ENCODE measurements at regions not wholly inside any gene's neighbourhood (a gene's known extent, or its start where the extent isn't known, plus 50 kb on each side); places are given as distances from the start of the nearest gene placed in this dataset.
A peak's percentile ranks its signal among the peaks of the same experiment; 100 is the strongest.

DNA sequence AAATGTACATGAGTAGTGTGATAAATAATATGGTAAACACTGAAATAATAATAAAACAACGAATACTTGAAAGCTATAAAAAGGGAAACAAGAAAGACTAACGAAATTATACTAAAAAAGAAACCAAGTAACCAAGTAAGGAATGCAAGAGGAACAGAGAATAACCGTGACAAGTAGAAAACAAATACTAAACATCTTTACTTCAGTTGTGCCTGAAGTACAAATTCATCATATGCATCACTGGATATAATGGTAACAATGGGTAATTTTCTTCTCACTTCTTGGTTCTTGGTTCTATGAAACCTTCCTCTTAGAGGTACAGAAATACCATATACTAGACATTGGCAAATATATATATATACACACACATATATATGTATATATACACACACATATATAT, 1093.6 kb upstream of the B3GALT2 start:
- H3K4me1 Mint-ChIP-seq: no peaks in the 10 kb centered on the region
- DNase-seq: no peak
- no peak overlapping the region for H3K4me3 Mint-ChIP-seq
- ChIA-PET POLR2A (no interaction called here), CTCF (no interaction called here)
- no peaks in the 10 kb centered on the region for H3K36me3 Mint-ChIP-seq (ENCODE audit: low read depth)
- no peak overlapping the region for H3K27ac Mint-ChIP-seq
- no peaks in the 10 kb centered on the region for H3K27me3 Mint-ChIP-seq
- peaks cover 6% of the 10 kb centered on the region for H3K9me3 Mint-ChIP-seq

DNA sequence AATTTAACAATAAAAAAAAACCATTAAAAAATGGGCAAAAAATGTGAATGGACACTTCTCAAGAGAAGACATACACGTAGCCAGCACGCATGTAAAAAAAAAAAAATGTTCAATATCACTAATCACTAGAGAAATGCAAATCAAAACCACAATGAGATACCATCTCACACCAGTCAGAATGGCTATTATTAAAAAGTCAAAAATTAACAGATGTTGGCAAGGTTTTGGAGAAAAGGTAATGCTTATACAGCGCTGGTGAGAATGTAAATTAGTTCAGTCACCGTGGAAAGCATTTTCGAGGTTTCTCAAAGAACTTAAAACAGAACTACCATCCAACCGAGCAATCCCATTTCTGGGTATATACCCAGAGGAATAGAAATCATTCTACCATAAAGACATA, 1091.5 kb upstream of the B3GALT2 start:
- H3K27ac Mint-ChIP-seq: no peak overlapping the region
- ChIA-PET POLR2A (no interaction called here), CTCF (no interaction called here)
- no peak overlapping the region for H3K4me3 Mint-ChIP-seq
- no peaks in the 10 kb centered on the region for H3K4me1 Mint-ChIP-seq
- DNase-seq: no peak
- H3K27me3 Mint-ChIP-seq: no peaks in the 10 kb centered on the region
- H3K9me3 Mint-ChIP-seq: peaks cover 9% of the 10 kb centered on the region
- H3K36me3 Mint-ChIP-seq (ENCODE audit: low read depth): no peaks in the 10 kb centered on the region

DNA sequence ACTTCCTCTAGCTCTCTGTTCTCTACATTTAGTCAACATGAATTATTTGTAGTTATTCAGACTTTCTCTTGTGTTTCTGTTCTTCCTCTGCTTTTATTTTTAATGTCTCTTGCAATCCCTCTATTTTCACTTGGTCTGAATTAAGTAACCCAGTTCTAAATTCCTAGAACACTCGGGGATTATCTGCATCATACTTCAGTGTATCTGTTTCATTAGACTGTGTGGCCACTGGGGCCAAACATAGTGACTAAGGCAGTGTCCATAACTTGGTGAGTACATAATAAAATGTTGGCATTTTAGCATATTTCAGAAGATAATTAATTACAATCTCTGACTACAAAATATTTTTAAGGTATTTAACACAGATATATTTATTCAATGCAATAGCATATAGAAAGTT, 1087.2 kb upstream of the B3GALT2 start:
- Mint-ChIP-seq H3K9me3 (peaks cover 8% of the 10 kb centered on the region), H3K4me3 (no peak overlapping the region), H3K27ac (no peak overlapping the region), H3K4me1 (no peaks in the 10 kb centered on the region), H3K36me3 (ENCODE audit: low read depth) (no peaks in the 10 kb centered on the region), H3K27me3 (no peaks in the 10 kb centered on the region)
- ChIA-PET CTCF (no interaction called here), POLR2A (no interaction called here)
- DNase-seq: no peak

DNA sequence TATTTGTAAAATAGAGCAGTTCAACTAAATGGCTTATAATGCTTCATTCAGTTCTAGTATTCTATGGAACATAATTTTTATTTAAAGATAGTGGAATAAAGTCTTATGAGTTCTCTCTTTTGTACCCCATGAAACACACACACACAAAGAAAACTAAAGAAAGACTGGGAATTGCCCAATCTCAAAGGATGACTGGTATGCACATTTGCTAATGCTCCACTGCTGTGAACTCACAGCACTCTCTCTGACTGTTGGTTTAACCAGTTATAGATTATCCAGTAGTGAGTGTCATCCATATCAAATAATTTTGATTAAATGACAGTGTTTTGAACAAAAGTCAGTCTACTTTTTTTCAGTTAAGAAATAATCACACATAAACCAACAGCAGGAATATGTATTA, 1082.4 kb upstream of the B3GALT2 start:
- DNase-seq: no peak
- no peaks in the 10 kb centered on the region for H3K27me3 Mint-ChIP-seq
- no peak overlapping the region for H3K4me3 Mint-ChIP-seq
- POLR2A ChIA-PET: no interaction called here
- H3K9me3 Mint-ChIP-seq: peaks cover 2% of the 10 kb centered on the region
- H3K4me1 Mint-ChIP-seq: no peaks in the 10 kb centered on the region
- H3K27ac Mint-ChIP-seq: no peak overlapping the region
- no peaks in the 10 kb centered on the region for H3K36me3 Mint-ChIP-seq (ENCODE audit: low read depth)
- CTCF ChIA-PET: no interaction called here

DNA sequence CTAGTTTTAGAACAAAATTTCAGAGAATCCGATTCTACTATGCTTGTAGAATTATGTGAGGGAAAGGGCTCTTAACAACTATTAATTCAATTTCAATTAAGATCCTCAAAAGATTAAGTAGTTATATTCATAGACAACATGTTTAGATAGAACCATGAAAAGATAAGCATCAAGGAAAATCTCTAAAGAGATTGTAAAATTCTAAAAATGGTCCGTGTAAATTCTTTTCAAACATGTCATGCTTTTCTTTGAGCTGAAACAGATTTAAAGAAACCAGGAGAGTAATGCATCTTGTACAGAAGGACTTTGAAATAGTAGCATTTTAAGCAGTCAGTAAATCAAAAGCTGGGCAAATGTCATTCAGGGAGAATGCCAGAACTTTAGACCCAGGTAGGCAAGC, 1080.6 kb upstream of the B3GALT2 start:
- no peaks in the 10 kb centered on the region for H3K36me3 Mint-ChIP-seq (ENCODE audit: low read depth)
- no peaks in the 10 kb centered on the region for H3K27me3 Mint-ChIP-seq
- H3K9me3 Mint-ChIP-seq: peaks cover 11% of the 10 kb centered on the region
- no peak overlapping the region for H3K27ac Mint-ChIP-seq
- POLR2A ChIA-PET: no interaction called here
- no peaks in the 10 kb centered on the region for H3K4me1 Mint-ChIP-seq
- DNase-seq: no peak
- CTCF ChIA-PET: no interaction called here
- no peak overlapping the region for H3K4me3 Mint-ChIP-seq

DNA sequence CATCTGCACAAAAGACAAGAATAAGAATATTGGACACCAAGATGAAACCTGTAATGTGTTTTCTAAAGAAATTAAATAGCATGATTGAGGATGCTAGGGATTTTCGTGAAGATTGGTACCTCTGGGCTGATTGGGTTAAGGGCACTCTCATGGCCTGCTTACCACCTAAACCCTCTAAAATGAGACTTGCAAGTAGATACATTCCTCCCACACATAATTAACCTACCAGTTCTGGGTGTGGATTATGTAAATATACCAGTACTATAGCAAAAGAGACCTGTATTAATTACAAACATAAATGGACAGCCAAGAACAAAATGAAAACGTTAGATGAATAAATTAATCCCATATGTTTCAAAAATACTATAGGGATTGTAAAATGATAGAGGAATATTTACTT, 1069.6 kb upstream of the B3GALT2 start:
- no peaks in the 10 kb centered on the region for H3K36me3 Mint-ChIP-seq (ENCODE audit: low read depth)
- no peaks in the 10 kb centered on the region for H3K9me3 Mint-ChIP-seq
- CTCF ChIA-PET: no interaction called here
- no peak overlapping the region for H3K27ac Mint-ChIP-seq
- H3K27me3 Mint-ChIP-seq: no peaks in the 10 kb centered on the region
- POLR2A ChIA-PET: no interaction called here
- no peak overlapping the region for H3K4me3 Mint-ChIP-seq
- H3K4me1 Mint-ChIP-seq: no peaks in the 10 kb centered on the region
- DNase-seq: no peak

DNA sequence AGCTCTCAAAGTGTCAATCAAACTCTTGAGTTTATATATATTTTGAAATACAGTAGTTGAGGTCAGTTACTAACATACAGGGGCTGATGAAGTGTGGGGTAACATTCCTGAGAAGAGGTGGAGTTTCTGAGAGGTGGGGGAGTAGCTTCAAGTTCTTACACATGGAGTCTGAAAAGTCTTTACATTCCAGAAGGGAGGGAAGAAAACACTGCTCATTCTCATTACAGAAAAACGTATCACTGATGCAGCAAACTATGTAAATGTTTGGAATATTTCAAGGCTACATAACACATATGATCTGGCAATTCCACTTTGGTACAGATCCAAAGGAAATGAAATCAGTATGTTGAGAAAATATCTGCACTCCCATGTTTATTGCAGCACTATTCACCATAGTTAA, 1065.8 kb upstream of the B3GALT2 start:
- Mint-ChIP-seq H3K9me3 (peaks cover 3% of the 10 kb centered on the region), H3K4me1 (no peaks in the 10 kb centered on the region), H3K27ac (no peak overlapping the region), H3K27me3 (no peaks in the 10 kb centered on the region), H3K36me3 (ENCODE audit: low read depth) (no peaks in the 10 kb centered on the region), H3K4me3 (no peak overlapping the region)
- no peak for DNase-seq
- ChIA-PET POLR2A (no interaction called here), CTCF (no interaction called here)

DNA sequence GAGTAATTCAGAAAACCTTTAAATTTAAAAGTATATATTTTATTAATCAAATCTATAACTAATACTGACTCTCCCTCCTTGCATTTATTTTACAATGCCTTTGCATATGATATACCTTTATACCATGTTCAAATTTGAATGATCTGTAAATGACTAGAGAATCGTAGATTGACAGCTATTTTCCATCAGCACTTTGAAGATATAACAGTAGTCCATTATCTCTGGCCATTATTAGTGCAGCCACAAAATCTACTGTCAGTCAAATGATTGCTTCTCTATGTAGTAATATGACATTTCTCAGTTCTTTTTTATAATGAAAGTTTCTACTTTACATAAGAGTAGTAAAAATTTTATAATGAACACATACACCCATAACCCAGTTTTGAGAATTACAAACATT, 1054.8 kb upstream of the B3GALT2 start:
- no peaks in the 10 kb centered on the region for H3K4me1 Mint-ChIP-seq
- POLR2A ChIA-PET: no interaction called here
- DNase-seq: no peak
- H3K27me3 Mint-ChIP-seq: no peaks in the 10 kb centered on the region
- H3K4me3 Mint-ChIP-seq: no peak overlapping the region
- no peaks in the 10 kb centered on the region for H3K36me3 Mint-ChIP-seq (ENCODE audit: low read depth)
- H3K27ac Mint-ChIP-seq: no peak overlapping the region
- no peaks in the 10 kb centered on the region for H3K9me3 Mint-ChIP-seq
- CTCF ChIA-PET: no interaction called here

DNA sequence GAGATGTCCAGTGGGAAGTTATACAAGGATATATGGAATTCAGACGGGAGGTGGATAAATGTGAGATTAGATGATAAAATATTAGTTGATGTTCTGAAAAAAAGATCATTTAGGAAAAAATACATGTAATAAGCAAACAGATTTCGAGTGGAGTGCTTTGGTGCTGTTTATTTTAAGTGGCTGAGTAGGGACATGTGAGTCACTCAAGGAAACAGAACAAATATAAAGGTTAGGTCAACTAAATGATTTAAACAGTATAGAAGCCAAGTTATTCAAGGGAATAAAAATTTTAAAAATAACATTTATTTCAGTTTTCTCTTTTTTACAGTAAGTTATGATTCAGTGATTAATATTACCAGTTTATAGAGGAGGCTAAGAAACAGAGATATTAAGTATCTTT, 1046.7 kb upstream of the B3GALT2 start:
- no peaks in the 10 kb centered on the region for H3K4me1 Mint-ChIP-seq
- no peaks in the 10 kb centered on the region for H3K9me3 Mint-ChIP-seq
- DNase-seq: no peak
- no peaks in the 10 kb centered on the region for H3K36me3 Mint-ChIP-seq (ENCODE audit: low read depth)
- no peak overlapping the region for H3K4me3 Mint-ChIP-seq
- ChIA-PET POLR2A (no interaction called here), CTCF (no interaction called here)
- H3K27me3 Mint-ChIP-seq: no peaks in the 10 kb centered on the region
- H3K27ac Mint-ChIP-seq: no peak overlapping the region

DNA sequence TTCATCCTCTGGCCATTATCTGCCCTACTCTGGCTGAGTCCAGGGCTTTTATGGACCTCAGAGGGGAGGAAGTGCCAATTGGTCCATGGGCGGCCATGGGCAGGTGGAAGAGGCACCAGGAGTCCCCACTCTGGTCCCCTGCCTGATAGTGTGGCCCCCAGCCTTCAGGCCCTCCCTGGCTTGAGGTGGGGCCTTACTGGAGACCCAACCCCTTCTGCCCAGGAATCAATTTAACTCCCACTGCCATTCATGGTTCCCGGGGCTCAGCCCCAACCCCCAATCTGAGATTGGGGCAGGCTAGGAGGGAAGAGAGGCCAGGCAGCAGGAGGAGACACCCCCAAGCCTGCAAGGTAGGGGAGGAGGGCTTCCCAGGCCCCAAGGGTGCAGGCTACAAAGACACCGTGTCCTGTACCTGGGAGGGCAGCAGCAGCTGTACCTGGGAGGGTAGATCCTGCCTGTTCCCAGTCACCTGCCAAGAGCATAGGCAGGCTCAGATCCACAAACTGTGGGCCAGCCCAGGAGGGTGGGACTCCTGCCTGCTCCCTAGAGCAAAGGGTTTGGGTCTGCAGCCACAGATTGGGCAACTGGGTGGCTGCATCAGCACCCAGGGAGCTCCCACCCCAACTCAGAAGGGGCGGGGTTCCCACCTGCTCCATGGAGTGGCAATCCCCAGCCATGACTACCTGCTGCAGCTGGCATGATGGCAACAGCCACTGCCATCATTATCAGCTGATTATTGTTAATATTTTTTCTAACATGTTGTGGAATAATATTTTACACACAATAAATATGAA, 1044.1 kb upstream of the B3GALT2 start:
- ChIA-PET CTCF (interaction anchor here (0.6 kb wide), 1 partner anchor 1397 kb away, joined by 4 read pairs; no protein-coding TSS in a partner anchor), POLR2A (no interaction called here)

DNA sequence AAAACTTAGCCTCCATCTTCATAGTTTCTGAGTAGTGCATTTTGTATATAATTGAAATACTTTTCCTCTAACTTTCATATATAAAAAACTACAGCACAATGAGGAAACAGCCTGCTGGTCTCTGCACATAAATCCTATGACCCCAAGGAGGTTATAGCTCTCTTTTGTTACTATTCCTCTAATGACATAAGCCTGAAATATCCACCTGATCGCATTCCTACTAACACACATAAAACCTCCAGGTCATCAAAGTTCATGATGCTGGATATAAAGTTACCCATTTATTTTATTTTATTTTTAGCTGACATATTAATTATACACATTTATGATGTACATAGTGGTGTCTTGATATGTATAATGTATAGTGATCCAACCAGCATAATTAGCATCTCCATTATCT, 1042.0 kb upstream of the B3GALT2 start:
- ChIA-PET CTCF (no interaction called here), POLR2A (no interaction called here)
- Mint-ChIP-seq H3K27ac (no peak overlapping the region), H3K9me3 (peaks cover 3% of the 10 kb centered on the region), H3K4me3 (no peak overlapping the region), H3K27me3 (no peaks in the 10 kb centered on the region), H3K4me1 (peaks cover 11% of the 10 kb centered on the region), H3K36me3 (ENCODE audit: low read depth) (no peaks in the 10 kb centered on the region)
- DNase-seq: no peak

More for the DNA sequence above, 1044.1 kb upstream of the B3GALT2 start:
- peaks cover 7% of the 10 kb centered on the region for H3K4me1 Mint-ChIP-seq
- no peaks in the 10 kb centered on the region for H3K36me3 Mint-ChIP-seq (ENCODE audit: low read depth)
- no peak for DNase-seq
- no peak overlapping the region for H3K4me3 Mint-ChIP-seq
- no peaks in the 10 kb centered on the region for H3K9me3 Mint-ChIP-seq
- H3K27ac Mint-ChIP-seq: no peak overlapping the region
- no peaks in the 10 kb centered on the region for H3K27me3 Mint-ChIP-seq

DNA sequence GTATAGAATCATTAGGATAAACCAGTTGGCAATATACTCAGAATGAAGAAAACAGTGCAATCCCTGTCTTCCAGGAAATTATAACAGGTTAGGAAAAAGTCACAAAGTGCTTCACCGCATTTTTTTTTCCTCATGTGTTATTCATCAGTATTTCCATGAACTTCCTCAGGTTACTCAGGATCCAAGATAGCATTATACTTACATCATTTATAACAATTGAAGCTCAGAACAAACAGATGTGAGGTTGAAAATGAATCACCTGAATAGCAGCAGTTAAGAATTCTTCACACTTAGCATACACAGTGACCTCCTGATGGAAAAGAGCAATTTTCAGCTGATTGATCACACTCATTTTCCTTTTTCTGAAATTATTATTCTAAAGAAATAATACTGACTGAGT, 1040.7 kb upstream of the B3GALT2 start:
- H3K9me3 Mint-ChIP-seq: peaks cover 3% of the 10 kb centered on the region
- ChIA-PET CTCF (interaction anchor here (0.7 kb wide), 1 partner anchor 24 kb away, joined by 3 read pairs; no protein-coding TSS in a partner anchor), POLR2A (no interaction called here)
- H3K36me3 Mint-ChIP-seq (ENCODE audit: low read depth): no peaks in the 10 kb centered on the region
- no peak for DNase-seq
- H3K27me3 Mint-ChIP-seq: no peaks in the 10 kb centered on the region
- H3K27ac Mint-ChIP-seq: no peak overlapping the region
- no peak overlapping the region for H3K4me3 Mint-ChIP-seq
- H3K4me1 Mint-ChIP-seq: peaks cover 11% of the 10 kb centered on the region

DNA sequence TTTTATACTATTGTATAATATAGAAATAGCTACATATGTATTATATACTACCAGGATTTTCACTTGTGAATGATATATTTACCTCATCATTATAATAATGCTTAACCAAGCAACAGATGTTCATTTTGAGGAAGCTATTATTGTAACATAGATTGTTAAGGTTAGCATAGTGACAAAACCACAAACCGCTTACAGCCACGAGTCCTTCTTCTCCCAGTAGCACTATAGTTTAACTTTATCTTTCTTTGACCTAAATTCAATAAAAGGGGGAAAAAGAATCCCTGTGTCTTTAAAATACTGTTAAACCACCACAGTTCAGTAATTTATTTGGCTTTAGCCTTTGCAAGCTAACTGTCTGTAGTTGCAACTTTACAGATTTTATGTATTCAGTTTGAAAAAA, 1039.4 kb upstream of the B3GALT2 start:
- H3K36me3 Mint-ChIP-seq (ENCODE audit: low read depth): no peaks in the 10 kb centered on the region
- no peak overlapping the region for H3K4me3 Mint-ChIP-seq
- CTCF ChIA-PET: no interaction called here
- no peaks in the 10 kb centered on the region for H3K27me3 Mint-ChIP-seq
- POLR2A ChIA-PET: no interaction called here
- H3K9me3 Mint-ChIP-seq: peaks cover 6% of the 10 kb centered on the region
- H3K27ac Mint-ChIP-seq: no peak overlapping the region
- peaks cover 11% of the 10 kb centered on the region for H3K4me1 Mint-ChIP-seq
- DNase-seq: peak; percentile 21

DNA sequence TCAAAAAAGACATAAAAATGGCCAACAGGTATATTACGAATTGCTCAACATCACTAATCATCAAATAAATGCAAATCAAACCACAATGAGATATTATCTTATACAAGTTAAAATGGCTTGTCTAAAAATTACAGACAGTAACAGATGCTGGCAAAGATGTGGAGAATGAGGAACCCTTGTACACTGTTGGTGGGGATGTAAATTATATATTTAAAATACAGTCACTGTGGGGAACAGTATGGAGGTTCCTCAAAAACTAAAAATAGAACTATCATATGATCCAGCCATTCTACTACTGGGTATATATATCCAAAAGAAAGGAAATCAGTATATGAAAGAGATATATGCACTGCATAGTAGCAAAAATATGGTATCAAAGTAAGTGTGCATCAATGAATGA, 1037.2 kb upstream of the B3GALT2 start:
- H3K4me3 Mint-ChIP-seq: no peak overlapping the region
- DNase-seq: no peak
- no peak overlapping the region for H3K27ac Mint-ChIP-seq
- no peaks in the 10 kb centered on the region for H3K36me3 Mint-ChIP-seq (ENCODE audit: low read depth)
- ChIA-PET POLR2A (no interaction called here), CTCF (no interaction called here)
- H3K4me1 Mint-ChIP-seq: peaks cover 11% of the 10 kb centered on the region
- H3K27me3 Mint-ChIP-seq: no peaks in the 10 kb centered on the region
- H3K9me3 Mint-ChIP-seq: peaks cover 10% of the 10 kb centered on the region
